WTC11 (cell line): ENCODE measurements at regions not wholly inside any gene's neighbourhood (a gene's known extent, or its start where the extent isn't known, plus 50 kb on each side); places are given as distances from the start of the nearest gene placed in this dataset.

ENCODE experiments used
- ATAC-seq: fragments of 200-7000 bp; cut with Tn5 transposase; 2 replicates; pipeline ENCODE4 v1.10.0; 2021; ENCODE audit warnings: mild to moderate bottlenecking, moderate library complexity
- CTCF ChIA-PET: fragments of 300-600 bp; sonication (Branson Sonifier 250); formaldehyde crosslinking; loops from one replicate; lab custom pipeline; 2021; ENCODE audit warnings: antibody characterized with exemption; lab: Charles Lee
- POLR2A ChIA-PET: fragments of 350-600 bp; sonication (Branson Sonifier 250); formaldehyde crosslinking; loops from one replicate; lab custom pipeline; 2021; ENCODE audit warnings: antibody characterized with exemption; lab: Charles Lee
- DNase-seq: peaks from one replicate; pipeline ENCODE4 v3.0.0; 2021; ENCODE audit warnings: low spot score
- H3K27ac Mint-ChIP-seq: 2 replicates; pipeline ENCODE4 v1.8.0; 2021; ENCODE audit warnings: mixed read lengths
- H3K27me3 Mint-ChIP-seq: 2 replicates; pipeline ENCODE4 v1.8.0; 2021; ENCODE audit warnings: low read depth, mild to moderate bottlenecking, moderate library complexity, mixed read lengths
- H3K36me3 Mint-ChIP-seq: 2 replicates; pipeline ENCODE4 v1.8.0; 2021; ENCODE audit warnings: mixed read lengths
- H3K4me1 Mint-ChIP-seq: 2 replicates; pipeline ENCODE4 v1.8.0; 2022; ENCODE audit warnings: mixed read lengths
- H3K4me3 Mint-ChIP-seq: 2 replicates; pipeline ENCODE4 v1.8.0; 2021; ENCODE audit warnings: mild to moderate bottlenecking, moderate library complexity, mixed read lengths
- H3K9me3 Mint-ChIP-seq: 2 replicates; pipeline ENCODE4 v1.8.0; 2021; ENCODE audit warnings: mixed read lengths
- ATF3 ChIP-seq: sonication (generic); formaldehyde crosslinking; conservative IDR thresholded peaks from 2 replicates; pipeline ENCODE4 v1.8.1; 2022; ENCODE audit warnings: mild to moderate bottlenecking, missing genetic modification reagents
- CREB1 ChIP-seq: sonication (generic); formaldehyde crosslinking; IDR thresholded peaks from 2 replicates; pipeline ENCODE4 v1.8.0; 2023; ENCODE audit warnings: mild to moderate bottlenecking, missing genetic modification reagents
- CREM ChIP-seq: sonication (generic); formaldehyde crosslinking; IDR thresholded peaks from 2 replicates; pipeline ENCODE4 v1.8.1; 2022; ENCODE audit warnings: mild to moderate bottlenecking, missing genetic modification reagents, moderate library complexity
- IRF2 ChIP-seq: sonication (generic); formaldehyde crosslinking; IDR thresholded peaks from 2 replicates; pipeline ENCODE4 v1.8.0; 2022; ENCODE audit warnings: low read depth, missing genetic modification reagents, borderline replicate concordance
- NFATC4 ChIP-seq: fragments of 250-450 bp; sonication (Bioruptor Pico); IDR thresholded peaks from 2 replicates; pipeline ENCODE4 v1.9.0; 2021; ENCODE audit warnings: mild to moderate bottlenecking
- OVOL2 ChIP-seq: fragments of 250-450 bp; sonication (Bioruptor Pico); IDR thresholded peaks from 2 replicates; pipeline ENCODE4 v1.9.0; 2021; ENCODE audit warnings: mild to moderate bottlenecking, borderline replicate concordance
- PRRX2 ChIP-seq: fragments of 250-450 bp; sonication (Bioruptor Pico); IDR thresholded peaks from 2 replicates; pipeline ENCODE4 v1.8.0; 2021; ENCODE audit warnings: mild to moderate bottlenecking
- RELA ChIP-seq: sonication (generic); formaldehyde crosslinking; IDR thresholded peaks from 2 replicates; pipeline ENCODE4 v1.8.1; 2022; ENCODE audit warnings: missing genetic modification reagents, mild to moderate bottlenecking, borderline replicate concordance
- SOX15 ChIP-seq: fragments of 250-450 bp; sonication (Bioruptor Pico); IDR thresholded peaks from 2 replicates; pipeline ENCODE4 v1.9.0; 2021; ENCODE audit warnings: mild to moderate bottlenecking
- TEAD1 ChIP-seq: sonication (generic); formaldehyde crosslinking; IDR thresholded peaks from 2 replicates; pipeline ENCODE4 v1.8.0; 2022; ENCODE audit warnings: mild to moderate bottlenecking, missing genetic modification reagents
- ZNF396 ChIP-seq: fragments of 250-450 bp; sonication (Bioruptor Pico); IDR thresholded peaks from 2 replicates; pipeline ENCODE4 v1.8.0; 2021; ENCODE audit warnings: mild to moderate bottlenecking, moderate library complexity, borderline replicate concordance
- ZNF423 ChIP-seq: fragments of 250-450 bp; sonication (Bioruptor Pico); IDR thresholded peaks from 2 replicates; pipeline ENCODE4 v2.1.2; 2022; ENCODE audit warnings: mild to moderate bottlenecking, moderate library complexity
- ZNF532 ChIP-seq: fragments of 250-450 bp; sonication (Bioruptor Pico); IDR thresholded peaks from 2 replicates; pipeline ENCODE4 v1.9.0; 2021; ENCODE audit warnings: mild to moderate bottlenecking, borderline replicate concordance
- TF ChIP-seq, protein P1 (sequence below): sonication (generic); formaldehyde crosslinking; IDR thresholded peaks from 2 replicates; pipeline ENCODE4 v1.8.1; 2022; ENCODE audit warnings: missing genetic modification reagents, borderline replicate concordance
- TF ChIP-seq, protein P2 (sequence below): sonication (generic); formaldehyde crosslinking; conservative IDR thresholded peaks from 2 replicates; pipeline ENCODE4 v1.8.1; 2023; ENCODE audit warnings: mild to moderate bottlenecking, low read depth, missing genetic modification reagents, moderate library complexity
- TF ChIP-seq, protein P3 (sequence below): sonication (generic); formaldehyde crosslinking; IDR thresholded peaks from 2 replicates; pipeline ENCODE4 v1.8.0; 2022; ENCODE audit warnings: mild to moderate bottlenecking, missing genetic modification reagents
- TF ChIP-seq, protein P4 (sequence below): sonication (generic); formaldehyde crosslinking; IDR thresholded peaks from 2 replicates; pipeline ENCODE4 v1.8.0; 2022; ENCODE audit warnings: mild to moderate bottlenecking, missing genetic modification reagents
- TF ChIP-seq, protein P5 (sequence below): sonication (generic); formaldehyde crosslinking; IDR thresholded peaks from 2 replicates; pipeline ENCODE4 v1.8.0; 2022; ENCODE audit warnings: mild to moderate bottlenecking, missing genetic modification reagents
- TF ChIP-seq, protein P6 (sequence below): fragments of 250-450 bp; sonication (Bioruptor Pico); IDR thresholded peaks from 2 replicates; pipeline ENCODE4 v1.9.0; 2021; ENCODE audit warnings: mild to moderate bottlenecking
- TF ChIP-seq, protein P7 (sequence below): fragments of 250-450 bp; sonication (Bioruptor Pico); IDR thresholded peaks from 2 replicates; pipeline ENCODE4 v1.9.0; 2021; ENCODE audit warnings: moderate library complexity, mild to moderate bottlenecking, inconsistent platforms, borderline replicate concordance

DNA sequence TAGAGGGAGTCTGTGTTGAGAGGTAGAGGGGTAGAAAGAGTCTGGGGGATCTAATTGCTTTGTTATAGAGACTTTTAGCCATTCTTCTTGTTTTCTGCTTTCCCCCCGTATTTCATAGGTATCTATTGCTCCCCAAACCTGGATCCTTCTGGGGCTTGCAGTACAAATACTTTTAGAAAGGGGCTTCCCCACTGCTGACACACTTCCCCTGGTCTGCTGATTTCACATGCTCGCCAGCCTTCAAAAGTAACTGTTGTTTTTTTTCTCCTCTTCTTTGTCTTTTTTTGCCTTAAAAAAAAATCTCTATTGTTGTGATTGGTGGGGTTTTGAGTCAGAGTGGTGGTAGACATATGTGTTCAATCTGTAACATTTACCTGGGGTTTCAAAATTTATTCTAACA, 300.6 kb upstream of the AZI2 start (continued):
- TF ChIP-seq, protein P1, sequence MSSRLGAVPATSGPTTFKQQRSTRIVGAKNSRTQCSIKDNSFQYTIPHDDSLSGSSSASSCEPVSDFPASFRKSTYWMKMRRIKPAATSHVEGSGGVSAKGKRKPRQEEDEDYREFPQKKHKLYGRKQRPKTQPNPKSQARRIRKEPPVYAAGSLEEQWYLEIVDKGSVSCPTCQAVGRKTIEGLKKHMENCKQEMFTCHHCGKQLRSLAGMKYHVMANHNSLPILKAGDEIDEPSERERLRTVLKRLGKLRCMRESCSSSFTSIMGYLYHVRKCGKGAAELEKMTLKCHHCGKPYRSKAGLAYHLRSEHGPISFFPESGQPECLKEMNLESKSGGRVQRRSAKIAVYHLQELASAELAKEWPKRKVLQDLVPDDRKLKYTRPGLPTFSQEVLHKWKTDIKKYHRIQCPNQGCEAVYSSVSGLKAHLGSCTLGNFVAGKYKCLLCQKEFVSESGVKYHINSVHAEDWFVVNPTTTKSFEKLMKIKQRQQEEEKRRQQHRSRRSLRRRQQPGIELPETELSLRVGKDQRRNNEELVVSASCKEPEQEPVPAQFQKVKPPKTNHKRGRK (CRISPR knock-in tag): no peak
- TF ChIP-seq CREB1 (CRISPR knock-in tag): no peak
- no peak for TF ChIP-seq TEAD1 (CRISPR knock-in tag)
- no peak for TF ChIP-seq PRRX2 (CRISPR knock-in tag)
- TF ChIP-seq, protein P2, sequence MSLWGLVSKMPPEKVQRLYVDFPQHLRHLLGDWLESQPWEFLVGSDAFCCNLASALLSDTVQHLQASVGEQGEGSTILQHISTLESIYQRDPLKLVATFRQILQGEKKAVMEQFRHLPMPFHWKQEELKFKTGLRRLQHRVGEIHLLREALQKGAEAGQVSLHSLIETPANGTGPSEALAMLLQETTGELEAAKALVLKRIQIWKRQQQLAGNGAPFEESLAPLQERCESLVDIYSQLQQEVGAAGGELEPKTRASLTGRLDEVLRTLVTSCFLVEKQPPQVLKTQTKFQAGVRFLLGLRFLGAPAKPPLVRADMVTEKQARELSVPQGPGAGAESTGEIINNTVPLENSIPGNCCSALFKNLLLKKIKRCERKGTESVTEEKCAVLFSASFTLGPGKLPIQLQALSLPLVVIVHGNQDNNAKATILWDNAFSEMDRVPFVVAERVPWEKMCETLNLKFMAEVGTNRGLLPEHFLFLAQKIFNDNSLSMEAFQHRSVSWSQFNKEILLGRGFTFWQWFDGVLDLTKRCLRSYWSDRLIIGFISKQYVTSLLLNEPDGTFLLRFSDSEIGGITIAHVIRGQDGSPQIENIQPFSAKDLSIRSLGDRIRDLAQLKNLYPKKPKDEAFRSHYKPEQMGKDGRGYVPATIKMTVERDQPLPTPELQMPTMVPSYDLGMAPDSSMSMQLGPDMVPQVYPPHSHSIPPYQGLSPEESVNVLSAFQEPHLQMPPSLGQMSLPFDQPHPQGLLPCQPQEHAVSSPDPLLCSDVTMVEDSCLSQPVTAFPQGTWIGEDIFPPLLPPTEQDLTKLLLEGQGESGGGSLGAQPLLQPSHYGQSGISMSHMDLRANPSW (CRISPR knock-in tag): no peak
- TF ChIP-seq NFATC4 (CRISPR knock-in tag): no peak
- no peak for TF ChIP-seq IRF2
- TF ChIP-seq CREM (CRISPR knock-in tag): no peak
- TF ChIP-seq, protein P3, sequence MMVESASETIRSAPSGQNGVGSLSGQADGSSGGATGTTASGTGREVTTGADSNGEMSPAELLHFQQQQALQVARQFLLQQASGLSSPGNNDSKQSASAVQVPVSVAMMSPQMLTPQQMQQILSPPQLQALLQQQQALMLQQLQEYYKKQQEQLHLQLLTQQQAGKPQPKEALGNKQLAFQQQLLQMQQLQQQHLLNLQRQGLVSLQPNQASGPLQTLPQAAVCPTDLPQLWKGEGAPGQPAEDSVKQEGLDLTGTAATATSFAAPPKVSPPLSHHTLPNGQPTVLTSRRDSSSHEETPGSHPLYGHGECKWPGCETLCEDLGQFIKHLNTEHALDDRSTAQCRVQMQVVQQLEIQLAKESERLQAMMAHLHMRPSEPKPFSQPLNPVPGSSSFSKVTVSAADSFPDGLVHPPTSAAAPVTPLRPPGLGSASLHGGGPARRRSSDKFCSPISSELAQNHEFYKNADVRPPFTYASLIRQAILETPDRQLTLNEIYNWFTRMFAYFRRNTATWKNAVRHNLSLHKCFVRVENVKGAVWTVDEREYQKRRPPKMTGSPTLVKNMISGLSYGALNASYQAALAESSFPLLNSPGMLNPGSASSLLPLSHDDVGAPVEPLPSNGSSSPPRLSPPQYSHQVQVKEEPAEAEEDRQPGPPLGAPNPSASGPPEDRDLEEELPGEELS (CRISPR knock-in tag): no peak
- TF ChIP-seq, protein P4, sequence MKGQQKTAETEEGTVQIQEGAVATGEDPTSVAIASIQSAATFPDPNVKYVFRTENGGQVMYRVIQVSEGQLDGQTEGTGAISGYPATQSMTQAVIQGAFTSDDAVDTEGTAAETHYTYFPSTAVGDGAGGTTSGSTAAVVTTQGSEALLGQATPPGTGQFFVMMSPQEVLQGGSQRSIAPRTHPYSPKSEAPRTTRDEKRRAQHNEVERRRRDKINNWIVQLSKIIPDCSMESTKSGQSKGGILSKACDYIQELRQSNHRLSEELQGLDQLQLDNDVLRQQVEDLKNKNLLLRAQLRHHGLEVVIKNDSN (CRISPR knock-in tag): no peak
- TF ChIP-seq, protein P5, sequence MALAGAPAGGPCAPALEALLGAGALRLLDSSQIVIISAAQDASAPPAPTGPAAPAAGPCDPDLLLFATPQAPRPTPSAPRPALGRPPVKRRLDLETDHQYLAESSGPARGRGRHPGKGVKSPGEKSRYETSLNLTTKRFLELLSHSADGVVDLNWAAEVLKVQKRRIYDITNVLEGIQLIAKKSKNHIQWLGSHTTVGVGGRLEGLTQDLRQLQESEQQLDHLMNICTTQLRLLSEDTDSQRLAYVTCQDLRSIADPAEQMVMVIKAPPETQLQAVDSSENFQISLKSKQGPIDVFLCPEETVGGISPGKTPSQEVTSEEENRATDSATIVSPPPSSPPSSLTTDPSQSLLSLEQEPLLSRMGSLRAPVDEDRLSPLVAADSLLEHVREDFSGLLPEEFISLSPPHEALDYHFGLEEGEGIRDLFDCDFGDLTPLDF (CRISPR knock-in tag): no peak
- no peak for TF ChIP-seq OVOL2 (CRISPR knock-in tag)
- no peak for TF ChIP-seq ZNF423 (CRISPR knock-in tag)
- TF ChIP-seq ZNF396 (CRISPR knock-in tag): no peak

DNA sequence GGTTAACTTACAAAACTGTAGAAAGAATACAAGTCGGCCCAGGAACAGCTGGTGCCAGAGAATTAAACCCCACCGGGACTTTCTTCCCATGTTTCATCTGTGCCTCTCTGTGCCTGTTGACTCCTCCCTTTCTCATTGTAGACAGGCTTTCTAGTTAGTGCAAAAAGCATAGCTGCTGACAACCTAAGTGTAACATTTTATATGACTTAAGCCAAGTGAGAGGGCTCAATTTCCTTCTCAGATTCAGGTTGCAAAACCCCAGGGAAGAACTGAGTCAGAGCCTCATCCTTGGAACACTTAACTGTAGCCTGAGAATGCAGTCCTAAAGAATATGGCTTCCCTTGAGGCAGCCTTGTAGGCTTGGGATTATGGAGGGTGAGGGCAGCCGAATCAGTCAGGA, 302.5 kb upstream of the AZI2 start:
- no peaks in the 10 kb centered on the region for H3K27me3 Mint-ChIP-seq
- ChIA-PET CTCF (interaction anchor here (2.5 kb wide), 1 partner anchor 17 kb away, joined by 15 read pairs; no protein-coding TSS in a partner anchor), POLR2A (no interaction called here)
- no peak overlapping the region for H3K27ac Mint-ChIP-seq
- no peak for DNase-seq
- no peak overlapping the region for H3K4me3 Mint-ChIP-seq
- no peaks in the 10 kb centered on the region for H3K36me3 Mint-ChIP-seq
- no peak for ATAC-seq
- H3K4me1 Mint-ChIP-seq: peaks cover 10% of the 10 kb centered on the region
- H3K9me3 Mint-ChIP-seq: no peaks in the 10 kb centered on the region
- TF ChIP-seq SOX15 (CRISPR knock-in tag) (no peak), PRRX2 (CRISPR knock-in tag) (no peak), ZNF532 (CRISPR knock-in tag) (no peak), ATF3 (CRISPR knock-in tag) (no peak), RELA (CRISPR knock-in tag) (no peak)
- TF ChIP-seq, protein P6, sequence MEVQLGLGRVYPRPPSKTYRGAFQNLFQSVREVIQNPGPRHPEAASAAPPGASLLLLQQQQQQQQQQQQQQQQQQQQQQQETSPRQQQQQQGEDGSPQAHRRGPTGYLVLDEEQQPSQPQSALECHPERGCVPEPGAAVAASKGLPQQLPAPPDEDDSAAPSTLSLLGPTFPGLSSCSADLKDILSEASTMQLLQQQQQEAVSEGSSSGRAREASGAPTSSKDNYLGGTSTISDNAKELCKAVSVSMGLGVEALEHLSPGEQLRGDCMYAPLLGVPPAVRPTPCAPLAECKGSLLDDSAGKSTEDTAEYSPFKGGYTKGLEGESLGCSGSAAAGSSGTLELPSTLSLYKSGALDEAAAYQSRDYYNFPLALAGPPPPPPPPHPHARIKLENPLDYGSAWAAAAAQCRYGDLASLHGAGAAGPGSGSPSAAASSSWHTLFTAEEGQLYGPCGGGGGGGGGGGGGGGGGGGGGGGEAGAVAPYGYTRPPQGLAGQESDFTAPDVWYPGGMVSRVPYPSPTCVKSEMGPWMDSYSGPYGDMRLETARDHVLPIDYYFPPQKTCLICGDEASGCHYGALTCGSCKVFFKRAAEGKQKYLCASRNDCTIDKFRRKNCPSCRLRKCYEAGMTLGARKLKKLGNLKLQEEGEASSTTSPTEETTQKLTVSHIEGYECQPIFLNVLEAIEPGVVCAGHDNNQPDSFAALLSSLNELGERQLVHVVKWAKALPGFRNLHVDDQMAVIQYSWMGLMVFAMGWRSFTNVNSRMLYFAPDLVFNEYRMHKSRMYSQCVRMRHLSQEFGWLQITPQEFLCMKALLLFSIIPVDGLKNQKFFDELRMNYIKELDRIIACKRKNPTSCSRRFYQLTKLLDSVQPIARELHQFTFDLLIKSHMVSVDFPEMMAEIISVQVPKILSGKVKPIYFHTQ: no peak
- TF ChIP-seq, protein P7, sequence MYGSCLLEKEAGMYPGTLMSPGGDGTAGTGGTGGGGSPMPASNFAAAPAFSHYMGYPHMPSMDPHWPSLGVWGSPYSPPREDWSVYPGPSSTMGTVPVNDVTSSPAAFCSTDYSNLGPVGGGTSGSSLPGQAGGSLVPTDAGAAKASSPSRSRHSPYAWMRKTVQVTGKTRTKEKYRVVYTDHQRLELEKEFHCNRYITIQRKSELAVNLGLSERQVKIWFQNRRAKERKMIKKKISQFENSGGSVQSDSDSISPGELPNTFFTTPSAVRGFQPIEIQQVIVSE (CRISPR knock-in tag): no peak
